ENCODE measurements at regions not wholly inside any gene's neighbourhood (a gene's known extent, or its start where the extent isn't known, plus 50 kb on each side); places are given as distances from the start of the nearest gene placed in this dataset.

GRCh38 chr6:140827593-140827992 lies 1305.1 kb upstream of the GJE1 start:
- Histone ChIP-seq H3K27me3 (no peaks in the 10 kb centered on the region), H3K4me3 (no peak overlapping the region), H3K4me1 (no peaks in the 10 kb centered on the region), H3K9me3 (no peaks in the 10 kb centered on the region), H3K27ac (no peak overlapping the region), H3K36me3 (no peaks in the 10 kb centered on the region)
- TF ChIP-seq CTCF (IDR thresholded peaks at IDR 0.05): no peak
- no peak for DNase-seq (ENCODE audit: low spot score)

GRCh38 chr6:140825731-140826130 lies 1307.0 kb upstream of the GJE1 start:
- no peaks in the 10 kb centered on the region for H3K9me3 ChIP-seq
- no peak for DNase-seq (ENCODE audit: low spot score)
- no peak overlapping the region for H3K27ac ChIP-seq
- H3K27me3 ChIP-seq: no peaks in the 10 kb centered on the region
- H3K36me3 ChIP-seq: no peaks in the 10 kb centered on the region
- no peak overlapping the region for H3K4me3 ChIP-seq
- TF ChIP-seq CTCF (IDR thresholded peaks at IDR 0.05): no peak
- H3K4me1 ChIP-seq: no peaks in the 10 kb centered on the region

- Histone ChIP-seq H3K27me3 (no peaks in the 10 kb centered on the region), H3K9me3 (no peaks in the 10 kb centered on the region), H3K4me3 (no peak overlapping the region), H3K27ac (no peak overlapping the region), H3K36me3 (no peaks in the 10 kb centered on the region), H3K4me1 (no peaks in the 10 kb centered on the region)
- DNase-seq (ENCODE audit: low spot score): no peak
- no peak for TF ChIP-seq CTCF (IDR thresholded peaks at IDR 0.05)
Measured at GRCh38 chr6:140824595-140824994, 1308.1 kb upstream of the GJE1 start.

- no peak overlapping the region for H3K4me3 ChIP-seq
- H3K27ac ChIP-seq: no peak overlapping the region
- no peaks in the 10 kb centered on the region for H3K36me3 ChIP-seq
- H3K27me3 ChIP-seq: no peaks in the 10 kb centered on the region
- no peaks in the 10 kb centered on the region for H3K4me1 ChIP-seq
- no peak for DNase-seq (ENCODE audit: low spot score)
- TF ChIP-seq CTCF (IDR thresholded peaks at IDR 0.05): no peak
- H3K9me3 ChIP-seq: no peaks in the 10 kb centered on the region
Measured at GRCh38 chr6:140821196-140821595, 1311.5 kb upstream of the GJE1 start.

- H3K9me3 ChIP-seq: no peaks in the 10 kb centered on the region
- no peak for DNase-seq (ENCODE audit: low spot score)
- no peak overlapping the region for H3K4me3 ChIP-seq
- H3K4me1 ChIP-seq: no peaks in the 10 kb centered on the region
- H3K36me3 ChIP-seq: no peaks in the 10 kb centered on the region
- no peak overlapping the region for H3K27ac ChIP-seq
- TF ChIP-seq CTCF (IDR thresholded peaks at IDR 0.05): no peak
- no peaks in the 10 kb centered on the region for H3K27me3 ChIP-seq
Measured at GRCh38 chr6:140817176-140817575, 1315.5 kb upstream of the GJE1 start.

- DNase-seq (ENCODE audit: low spot score): no peak
- no peak overlapping the region for H3K4me3 ChIP-seq
- no peak for TF ChIP-seq CTCF (IDR thresholded peaks at IDR 0.05)
- H3K9me3 ChIP-seq: no peaks in the 10 kb centered on the region
- H3K36me3 ChIP-seq: no peaks in the 10 kb centered on the region
- no peaks in the 10 kb centered on the region for H3K27me3 ChIP-seq
- H3K4me1 ChIP-seq: no peaks in the 10 kb centered on the region
- H3K27ac ChIP-seq: no peak overlapping the region
Measured at GRCh38 chr6:140816681-140817080, 1316.0 kb upstream of the GJE1 start.

All from right atrium auricular region (tissue), 2 donors.